Nephron progenitor cell (in vitro differentiated cells): ENCODE measurements at regions not wholly inside any gene's neighbourhood (a gene's known extent, or its start where the extent isn't known, plus 50 kb on each side); places are given as distances from the start of the nearest gene placed in this dataset.

Experiments used
- DNase-seq: peaks from one replicate; pipeline ENCODE4 v3.0.0; 2021
- H3K27ac Mint-ChIP-seq: 2 replicates; pipeline ENCODE4 v1.8.0; 2021; ENCODE audit warnings: mild to moderate bottlenecking, moderate library complexity, mixed read lengths
- H3K27me3 Mint-ChIP-seq: 2 replicates; pipeline ENCODE4 v1.8.0; 2021; ENCODE audit warnings: mild to moderate bottlenecking, low read depth, mixed read lengths; ENCODE audit not compliant: poor library complexity
- H3K36me3 Mint-ChIP-seq: 2 replicates; pipeline ENCODE4 v1.8.0; 2021; ENCODE audit warnings: low read depth, mixed read lengths
- H3K4me1 Mint-ChIP-seq: 2 replicates; pipeline ENCODE4 v1.8.0; 2021; ENCODE audit warnings: mixed read lengths
- H3K4me3 Mint-ChIP-seq: 2 replicates; pipeline ENCODE4 v1.8.0; 2021; ENCODE audit warnings: mild to moderate bottlenecking, moderate library complexity, mixed read lengths
- H3K9me3 Mint-ChIP-seq: 2 replicates; pipeline ENCODE4 v1.8.0; 2021; ENCODE audit warnings: mild to moderate bottlenecking, moderate library complexity, mixed read lengths
- TF ChIP-seq, protein P1 (sequence below): fragments of 200-600 bp; sonication (generic); IDR thresholded peaks from 2 replicates; pipeline ENCODE4 v1.5.0; 2021; ENCODE audit warnings: antibody characterized with exemption

DNA sequence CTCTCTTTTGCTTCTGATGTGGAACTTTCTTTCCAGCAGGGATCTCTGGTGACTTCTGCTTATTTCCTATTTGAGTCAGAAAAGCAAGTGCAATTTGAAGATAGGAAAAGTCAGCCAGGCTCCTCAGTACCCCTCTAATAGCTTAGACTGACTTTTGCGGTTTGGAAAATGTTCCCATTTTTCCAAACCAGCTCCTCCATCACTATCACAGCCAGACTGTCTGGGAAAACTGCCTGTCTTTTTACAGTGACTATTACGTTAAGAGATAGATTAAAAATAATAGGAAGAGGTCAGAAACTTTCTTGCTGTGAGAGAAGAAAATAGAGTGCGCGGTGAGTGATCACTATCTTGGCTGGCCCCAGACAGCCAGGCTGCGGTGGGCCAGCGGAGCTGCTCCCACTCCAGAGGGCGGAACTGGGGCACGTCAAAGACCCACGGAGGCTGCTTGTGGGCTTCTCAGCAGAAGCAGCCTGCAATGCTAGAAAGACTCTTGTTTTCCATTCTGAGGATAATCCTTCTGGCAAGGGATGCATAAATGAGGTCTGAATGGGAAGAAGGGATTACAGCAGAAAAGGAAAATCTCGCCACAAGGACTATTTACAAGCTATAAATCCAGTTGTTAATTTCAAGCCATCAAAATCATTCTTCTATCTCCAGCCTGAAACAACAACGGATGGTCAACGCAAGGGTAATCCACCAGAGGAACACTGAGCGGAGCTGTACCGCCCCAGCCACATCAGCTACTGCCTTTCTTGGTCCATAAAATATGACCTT lies 151.0 kb upstream of the MSX2 start:
- Mint-ChIP-seq H3K4me1 (peaks cover 42% of the 10 kb centered on the region), H3K4me3 (peak overlapping the region; percentile 15), H3K27ac (peak overlapping the region; percentile 44), H3K36me3 (no peaks in the 10 kb centered on the region), H3K27me3 (peaks cover 7% of the 10 kb centered on the region), H3K9me3 (no peaks in the 10 kb centered on the region)
- no peak for DNase-seq
- TF ChIP-seq, protein P1, sequence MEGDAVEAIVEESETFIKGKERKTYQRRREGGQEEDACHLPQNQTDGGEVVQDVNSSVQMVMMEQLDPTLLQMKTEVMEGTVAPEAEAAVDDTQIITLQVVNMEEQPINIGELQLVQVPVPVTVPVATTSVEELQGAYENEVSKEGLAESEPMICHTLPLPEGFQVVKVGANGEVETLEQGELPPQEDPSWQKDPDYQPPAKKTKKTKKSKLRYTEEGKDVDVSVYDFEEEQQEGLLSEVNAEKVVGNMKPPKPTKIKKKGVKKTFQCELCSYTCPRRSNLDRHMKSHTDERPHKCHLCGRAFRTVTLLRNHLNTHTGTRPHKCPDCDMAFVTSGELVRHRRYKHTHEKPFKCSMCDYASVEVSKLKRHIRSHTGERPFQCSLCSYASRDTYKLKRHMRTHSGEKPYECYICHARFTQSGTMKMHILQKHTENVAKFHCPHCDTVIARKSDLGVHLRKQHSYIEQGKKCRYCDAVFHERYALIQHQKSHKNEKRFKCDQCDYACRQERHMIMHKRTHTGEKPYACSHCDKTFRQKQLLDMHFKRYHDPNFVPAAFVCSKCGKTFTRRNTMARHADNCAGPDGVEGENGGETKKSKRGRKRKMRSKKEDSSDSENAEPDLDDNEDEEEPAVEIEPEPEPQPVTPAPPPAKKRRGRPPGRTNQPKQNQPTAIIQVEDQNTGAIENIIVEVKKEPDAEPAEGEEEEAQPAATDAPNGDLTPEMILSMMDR = no peak

DNA sequence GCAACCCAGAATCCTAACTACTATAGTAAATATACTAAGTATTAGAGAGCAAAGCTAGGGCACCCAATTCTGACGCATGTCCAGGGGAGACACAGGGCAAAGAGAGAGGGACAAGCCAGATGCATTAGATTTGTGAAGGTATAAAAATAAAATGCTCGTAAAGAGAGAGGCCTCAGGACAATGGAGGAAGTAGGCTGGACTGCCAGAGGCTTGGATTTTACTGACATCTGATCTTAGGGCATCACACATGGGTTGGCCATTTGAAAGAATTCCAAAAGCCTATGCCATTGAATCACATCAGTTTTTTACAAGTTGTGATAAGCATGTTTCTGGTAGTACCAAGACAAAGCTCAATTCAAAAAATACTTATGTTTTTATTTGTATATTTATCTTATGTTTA lies 149.3 kb upstream of the MSX2 start:
- H3K9me3 Mint-ChIP-seq = no peaks in the 10 kb centered on the region
- TF ChIP-seq, protein P1 = no peak

DNA sequence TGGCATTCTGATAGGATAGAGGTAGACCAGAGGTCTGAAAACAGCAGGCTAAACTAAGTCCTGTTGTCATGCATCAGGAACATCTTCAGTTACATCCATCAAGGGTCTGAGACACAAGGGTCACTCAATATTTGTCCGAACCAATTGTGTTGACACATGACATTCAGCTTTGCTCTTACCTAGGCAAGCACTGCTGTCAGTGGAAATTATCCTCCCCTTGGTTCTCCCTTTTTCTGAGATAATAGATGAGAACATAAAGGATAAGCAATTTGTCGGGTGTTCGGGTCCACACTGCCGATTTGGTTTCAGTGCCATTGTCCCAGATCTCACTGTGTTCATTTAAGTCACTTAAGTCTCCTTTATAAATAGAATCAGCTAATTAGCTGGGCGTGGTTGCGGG lies 148.3 kb upstream of the MSX2 start:
- H3K4me3 Mint-ChIP-seq = no peak overlapping the region
- TF ChIP-seq, protein P1 = no peak
- H3K4me1 Mint-ChIP-seq = peaks cover 52% of the 10 kb centered on the region
- DNase-seq = no peak
- no peaks in the 10 kb centered on the region for H3K9me3 Mint-ChIP-seq
- H3K27ac Mint-ChIP-seq = no peak overlapping the region
- H3K36me3 Mint-ChIP-seq = no peaks in the 10 kb centered on the region
- H3K27me3 Mint-ChIP-seq = peaks cover 5% of the 10 kb centered on the region

More for the DNA sequence above, 149.3 kb upstream of the MSX2 start:
- DNase-seq = no peak
- peak overlapping the region; percentile 95 for H3K27ac Mint-ChIP-seq
- H3K4me1 Mint-ChIP-seq = peaks cover 49% of the 10 kb centered on the region
- H3K4me3 Mint-ChIP-seq = no peak overlapping the region
- H3K27me3 Mint-ChIP-seq = peaks cover 7% of the 10 kb centered on the region
- H3K36me3 Mint-ChIP-seq = no peaks in the 10 kb centered on the region

DNA sequence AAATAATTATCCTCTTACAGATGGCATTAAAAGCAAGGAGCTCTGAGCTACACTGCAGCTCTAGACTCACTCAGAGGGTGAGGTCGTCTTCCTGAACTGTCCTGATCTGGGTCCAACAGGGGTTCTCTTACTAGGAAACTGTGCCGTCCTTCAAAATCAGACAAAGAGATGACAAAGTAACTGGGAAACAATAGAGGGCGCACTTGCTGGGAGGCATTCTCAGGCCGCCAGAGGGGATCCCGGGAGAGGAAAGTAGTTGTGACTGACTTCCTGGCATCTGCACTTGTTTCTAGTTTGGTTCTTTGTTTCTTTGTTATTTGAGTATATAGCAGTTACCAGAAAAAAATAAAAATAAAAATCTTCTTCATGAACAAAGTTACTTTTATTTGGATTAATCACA lies 142.9 kb upstream of the MSX2 start:
- peaks cover 12% of the 10 kb centered on the region for H3K9me3 Mint-ChIP-seq

DNA sequence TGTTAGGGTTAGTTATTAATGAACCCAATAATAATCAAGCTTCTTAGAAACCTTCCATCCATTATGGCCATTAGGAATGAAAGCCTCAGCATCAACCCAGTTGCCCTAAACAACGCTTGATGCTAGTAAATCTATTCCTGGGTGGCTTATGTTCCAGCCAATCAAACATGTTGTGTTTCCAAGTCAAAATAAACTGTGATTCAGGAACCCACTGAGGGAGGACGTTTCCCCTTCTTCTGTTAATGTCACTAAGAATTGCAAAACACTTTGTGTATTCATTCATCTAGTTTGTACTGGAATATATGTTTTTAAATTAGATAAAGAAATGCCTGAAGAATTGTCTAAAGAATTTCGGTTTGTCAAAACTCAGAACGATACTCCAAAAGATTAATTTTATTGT lies 142.5 kb upstream of the MSX2 start:
- H3K27ac Mint-ChIP-seq = no peak overlapping the region
- H3K27me3 Mint-ChIP-seq = peaks cover 9% of the 10 kb centered on the region
- DNase-seq = no peak
- peaks cover 23% of the 10 kb centered on the region for H3K4me1 Mint-ChIP-seq
- peaks cover 14% of the 10 kb centered on the region for H3K9me3 Mint-ChIP-seq
- TF ChIP-seq, protein P1 = no peak
- H3K36me3 Mint-ChIP-seq = no peaks in the 10 kb centered on the region
- H3K4me3 Mint-ChIP-seq = no peak overlapping the region

More for the DNA sequence above, 142.9 kb upstream of the MSX2 start:
- H3K4me3 Mint-ChIP-seq = no peak overlapping the region
- peak; percentile 46 for DNase-seq
- peaks cover 23% of the 10 kb centered on the region for H3K4me1 Mint-ChIP-seq
- no peak overlapping the region for H3K27ac Mint-ChIP-seq
- H3K36me3 Mint-ChIP-seq = no peaks in the 10 kb centered on the region
- TF ChIP-seq, protein P1 = peak; percentile 65
- H3K27me3 Mint-ChIP-seq = peaks cover 9% of the 10 kb centered on the region

DNA sequence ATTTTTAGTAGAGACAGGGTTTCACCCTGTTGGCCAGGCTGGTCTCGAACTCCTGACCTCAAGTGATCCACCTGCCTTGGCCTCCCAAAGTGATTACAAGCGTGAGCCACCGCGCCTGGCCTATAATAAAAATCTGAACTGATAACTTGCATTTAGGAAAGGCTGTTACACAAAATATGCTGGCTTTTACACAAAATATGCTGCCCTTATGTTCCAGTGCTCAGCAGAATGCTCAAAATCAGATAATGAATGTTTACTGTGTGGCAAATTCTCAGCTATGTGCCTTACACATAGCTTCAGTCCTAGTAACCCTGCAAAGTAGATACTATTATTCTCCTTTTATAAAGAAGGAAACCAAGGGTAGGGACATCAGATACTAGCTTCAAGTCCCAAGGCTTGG lies 141.3 kb upstream of the MSX2 start:
- no peak for DNase-seq
- Mint-ChIP-seq H3K4me3 (no peak overlapping the region), H3K27ac (no peak overlapping the region), H3K27me3 (peaks cover 9% of the 10 kb centered on the region), H3K9me3 (peaks cover 14% of the 10 kb centered on the region), H3K4me1 (peaks cover 23% of the 10 kb centered on the region), H3K36me3 (no peaks in the 10 kb centered on the region)
- TF ChIP-seq, protein P1 = no peak
